Activated CD4-positive, alpha-beta T cell treated with anti-CD3 and anti-CD28 coated beads, Interleukin-2, Interleukin-4, amounts not matched to agents 100 ng/mL and 50 ng/mL, durations not matched to agents 16 hours and 8 hours (primary cell): ENCODE measurements at regions not wholly inside any gene's neighbourhood (a gene's known extent, or its start where the extent isn't known, plus 50 kb on each side); places are given as distances from the start of the nearest gene placed in this dataset.

ENCODE experiments used
- DNase-seq: peaks from one replicate; pipeline ENCODE4 v3.0.0-alpha.2; 2020; ENCODE audit warnings: low spot score

- no peak for DNase-seq
Observed at GRCh38 chr12:85352016-85352415, 72.0 kb downstream of the ALX1 start.

GRCh38 chr12:85356596-85357385 is 76.8 kb downstream of the ALX1 start:
- no peak for DNase-seq

- no peak for DNase-seq
Observed at GRCh38 chr12:85357609-85358008, 77.6 kb downstream of the ALX1 start.

- DNase-seq: no peak
Observed at GRCh38 chr12:85358715-85359114, 78.7 kb downstream of the ALX1 start.

GRCh38 chr12:85363382-85364190 is 83.6 kb downstream of the ALX1 start:
- no peak for DNase-seq

DNA sequence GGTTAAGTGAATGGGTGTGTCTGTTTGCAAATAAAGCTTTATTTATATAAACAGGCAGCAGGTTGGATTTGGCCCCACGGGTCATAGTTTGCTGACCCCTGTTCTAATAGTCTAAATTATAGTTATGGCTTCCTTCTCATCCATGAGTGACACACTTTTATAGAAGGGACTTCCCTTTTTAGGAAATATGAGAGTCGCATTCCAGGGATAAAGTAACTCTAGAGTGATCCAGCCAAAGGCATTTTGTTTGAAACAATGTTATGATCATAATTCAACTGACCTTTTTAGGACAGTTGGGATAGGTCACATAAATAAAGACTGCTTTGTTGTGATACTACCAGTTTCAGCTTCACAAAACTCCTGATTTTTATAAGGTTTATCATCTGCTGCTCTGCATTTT is 87.9 kb downstream of the ALX1 start:
- no peak for DNase-seq

DNA sequence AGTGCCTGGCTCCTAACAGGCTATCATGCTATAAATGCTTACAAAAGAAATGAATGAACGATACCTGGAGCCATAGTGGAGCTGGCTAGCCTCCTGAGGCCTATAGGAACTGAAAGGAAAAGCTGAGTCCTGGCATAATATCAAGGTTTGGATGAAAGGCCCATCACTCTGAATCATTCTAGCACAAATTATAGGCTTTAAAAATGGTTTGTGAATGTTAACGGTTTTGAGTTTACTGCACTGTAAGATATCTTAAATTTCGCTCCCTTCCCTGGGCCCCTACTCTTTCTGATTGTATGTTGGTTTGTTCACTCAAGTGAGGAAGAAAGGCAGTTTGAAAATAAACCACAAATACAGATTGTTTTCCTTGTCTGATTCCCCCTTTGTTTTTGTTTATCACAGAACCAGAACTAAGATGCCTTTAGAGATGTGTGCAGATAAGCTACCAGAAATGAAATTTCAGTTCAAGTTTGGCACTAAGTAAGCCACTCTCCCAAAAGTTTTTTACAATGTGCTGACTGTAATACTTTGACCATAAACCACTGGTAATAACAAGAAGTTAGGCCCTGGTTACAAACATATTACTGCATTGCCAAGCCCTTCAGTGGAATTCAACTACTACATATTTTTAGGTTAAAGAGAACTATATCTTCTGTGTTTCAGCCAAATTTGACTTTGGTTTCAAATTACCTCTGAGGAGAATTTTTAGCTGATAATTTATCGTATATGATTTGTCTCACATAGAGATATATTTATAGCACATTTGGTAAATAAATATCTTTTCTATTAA is 89.5 kb downstream of the ALX1 start:
- DNase-seq: no peak

- no peak for DNase-seq
Observed at GRCh38 chr12:85373045-85373444, 93.0 kb downstream of the ALX1 start.

GRCh38 chr12:85374981-85375380 is 95.0 kb downstream of the ALX1 start:
- no peak for DNase-seq

DNA sequence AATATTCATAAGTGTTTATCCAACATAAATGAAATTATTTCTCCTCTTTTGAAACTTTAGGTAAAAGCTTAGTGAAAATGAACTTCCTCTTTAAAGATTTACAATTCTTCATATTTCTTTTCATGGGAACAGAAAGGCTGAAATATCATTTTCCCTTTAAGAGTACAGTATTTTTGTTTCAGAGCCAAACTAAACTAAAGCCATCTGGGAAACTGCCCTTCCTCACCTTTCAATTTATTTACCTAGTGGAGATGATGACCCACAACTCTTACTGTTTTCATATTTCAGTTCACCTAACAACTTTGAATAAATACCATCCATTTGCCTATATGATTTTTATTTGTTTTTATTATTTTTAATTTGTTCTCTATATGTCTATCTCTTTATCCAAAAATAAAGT is 105.4 kb downstream of the ALX1 start:
- no peak for DNase-seq

DNA sequence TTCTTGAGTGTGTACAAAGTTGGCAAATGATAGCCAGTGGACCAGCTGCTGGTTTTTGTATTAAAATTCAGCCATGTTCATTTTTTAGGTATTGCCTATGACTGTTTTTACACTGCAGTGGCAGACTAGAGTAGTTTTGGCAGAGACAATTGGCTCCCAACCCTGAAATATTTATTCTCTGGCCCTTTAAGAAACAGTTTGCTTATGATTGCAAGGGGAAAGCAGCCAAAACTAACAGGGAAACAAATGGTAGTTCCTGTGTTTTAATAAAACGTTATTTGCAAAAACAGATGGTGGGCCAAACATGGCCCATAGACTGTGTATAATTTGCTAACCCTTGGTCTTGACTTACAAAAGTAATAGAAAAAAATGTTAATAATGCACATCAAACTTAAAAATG is 110.2 kb downstream of the ALX1 start:
- DNase-seq: no peak

GRCh38 chr12:85392508-85392907 is 112.5 kb downstream of the ALX1 start:
- DNase-seq: no peak

GRCh38 chr12:85393606-85394005 is 113.6 kb downstream of the ALX1 start:
- no peak for DNase-seq

DNA sequence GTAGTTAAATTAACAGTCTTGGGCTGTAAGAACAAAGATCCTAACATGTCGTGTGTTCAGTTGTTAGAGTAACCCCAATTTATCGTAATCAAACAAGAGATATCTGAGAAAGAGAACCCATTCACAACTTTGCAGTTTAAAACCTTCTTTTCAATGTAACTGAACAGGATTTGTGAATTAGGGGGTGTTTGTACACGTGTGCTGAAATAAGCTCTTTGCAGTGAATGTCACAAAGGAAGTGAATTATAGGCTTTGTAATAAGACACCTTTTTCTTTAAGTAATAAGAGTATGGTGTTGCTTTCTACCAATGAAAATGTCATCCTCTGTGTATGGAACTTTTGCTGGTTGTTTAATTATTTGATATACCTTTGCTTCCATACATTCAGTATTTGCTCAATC is 114.0 kb downstream of the ALX1 start:
- no peak for DNase-seq

DNA sequence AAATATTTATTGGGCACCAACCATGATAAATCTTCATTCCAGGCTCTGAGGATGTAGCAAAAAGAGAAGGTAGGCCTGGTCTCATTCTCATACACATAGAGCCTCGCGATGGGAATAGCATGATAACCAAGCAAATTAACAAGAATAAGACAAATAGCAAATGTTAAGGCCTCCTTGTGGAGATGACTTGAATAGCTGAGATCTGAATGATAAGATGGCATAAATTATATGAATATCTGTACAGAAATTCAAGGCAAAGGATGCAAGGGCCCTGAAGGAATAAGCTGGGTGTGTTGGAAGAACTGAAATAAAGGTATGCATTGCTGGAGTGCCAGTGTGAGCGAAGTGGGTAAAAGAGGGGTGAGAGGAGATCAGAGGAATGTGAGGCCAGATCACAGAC is 114.8 kb downstream of the ALX1 start:
- DNase-seq: no peak

- no peak for DNase-seq
Observed at GRCh38 chr12:85405262-85405661, 125.2 kb downstream of the ALX1 start.

DNA sequence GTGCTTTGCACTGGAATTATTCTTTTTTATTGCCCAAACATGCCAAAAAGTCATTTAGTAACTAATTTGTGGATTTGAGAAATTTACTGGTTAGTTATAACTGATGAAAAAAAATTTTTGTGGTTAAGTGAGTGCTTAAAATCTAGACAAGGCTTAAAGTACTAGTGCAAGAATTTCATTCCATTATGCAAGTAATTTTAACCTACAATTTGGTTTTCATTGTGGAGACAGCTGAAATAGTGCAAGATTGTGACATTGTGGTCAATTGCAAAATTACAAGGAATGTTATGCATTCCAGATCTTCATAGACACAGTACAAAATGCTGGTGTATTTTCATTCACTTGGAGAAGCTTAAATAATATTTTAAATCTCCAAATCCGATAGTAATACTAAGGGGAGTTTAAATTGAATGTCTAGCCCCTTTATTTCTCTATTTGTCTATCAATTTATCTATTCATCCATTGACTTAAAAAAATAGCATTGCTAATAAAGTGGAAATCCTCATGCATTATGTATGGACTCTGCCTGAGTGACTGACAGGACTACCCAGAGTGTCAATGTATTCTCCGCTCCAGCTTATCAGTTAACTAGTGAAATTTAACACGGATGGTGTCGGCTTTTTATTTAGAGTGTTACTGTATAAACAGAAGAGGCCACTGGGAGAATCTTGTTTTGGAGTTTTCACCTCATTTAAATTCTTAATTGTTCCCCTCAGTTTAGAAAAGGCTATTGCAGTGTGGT is 125.9 kb downstream of the ALX1 start:
- no peak for DNase-seq

DNA sequence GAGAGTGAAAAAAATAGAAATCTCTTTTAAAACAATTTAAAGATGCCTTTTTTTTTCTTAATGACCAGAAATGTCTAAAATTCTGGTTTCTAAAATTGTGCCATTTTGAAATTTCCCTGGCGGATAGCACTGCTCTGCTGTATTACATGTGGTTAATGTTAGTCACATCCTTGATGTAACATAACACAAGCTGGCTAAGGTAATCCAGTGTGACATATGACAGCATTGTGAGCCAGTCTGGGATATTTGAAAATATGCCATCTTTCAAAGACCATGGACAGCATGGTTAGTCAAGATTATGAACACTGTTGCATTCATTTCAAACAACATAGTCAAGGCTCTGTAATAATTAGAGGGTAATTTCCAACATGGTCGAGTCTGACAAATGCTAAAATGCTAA is 133.2 kb downstream of the ALX1 start:
- DNase-seq: no peak

DNA sequence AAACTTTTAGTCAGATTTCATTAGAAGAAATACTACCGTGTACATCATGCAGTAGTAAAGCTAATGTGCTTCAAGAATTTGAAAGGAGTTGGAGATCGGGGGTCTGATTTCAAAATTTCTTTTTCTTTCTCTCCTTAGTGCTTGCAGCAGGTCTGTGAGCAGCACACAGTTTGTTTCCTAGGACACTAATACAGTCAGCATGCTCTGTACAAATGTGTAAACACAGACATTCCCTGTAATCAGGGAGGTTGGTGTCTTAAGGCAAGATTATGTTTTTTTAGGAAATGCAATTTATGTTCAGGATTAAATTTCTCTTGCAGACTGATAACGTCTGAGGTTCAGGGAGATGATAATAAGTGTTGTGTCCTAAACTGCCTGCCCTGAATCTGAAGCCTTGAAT is 142.7 kb downstream of the ALX1 start:
- no peak for DNase-seq

GRCh38 chr12:85423947-85424346 is 143.9 kb downstream of the ALX1 start:
- no peak for DNase-seq

- peak; percentile 16 for DNase-seq
Observed at GRCh38 chr12:85424581-85425348, 144.7 kb downstream of the ALX1 start.

DNA sequence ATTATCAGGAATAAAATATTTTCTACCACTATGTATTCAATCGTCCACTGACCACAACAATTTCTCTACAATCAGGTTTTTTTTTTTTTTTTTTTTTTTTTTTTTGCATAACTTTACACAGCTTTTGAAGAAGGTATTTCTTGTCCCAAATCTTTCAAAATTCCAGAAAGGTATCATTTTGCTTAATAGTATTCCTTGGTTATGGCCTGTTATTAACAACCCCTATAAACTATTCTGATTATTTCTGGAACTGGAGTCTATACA is 145.3 kb downstream of the ALX1 start:
- DNase-seq: no peak
